ENCODE measurements at regions not wholly inside any gene's neighbourhood (a gene's known extent, or its start where the extent isn't known, plus 50 kb on each side); places are given as distances from the start of the nearest gene placed in this dataset.
"Not testable (repeated sequence)": the region's sequence is repeated elsewhere in the genome, so short reads cannot be mapped to it uniquely, and the experiment has no call there.

GRCh38 chr7:65073160-65073559 is 66.7 kb upstream of the ERV3-1 start:
- TF ChIP-seq, protein P1, sequence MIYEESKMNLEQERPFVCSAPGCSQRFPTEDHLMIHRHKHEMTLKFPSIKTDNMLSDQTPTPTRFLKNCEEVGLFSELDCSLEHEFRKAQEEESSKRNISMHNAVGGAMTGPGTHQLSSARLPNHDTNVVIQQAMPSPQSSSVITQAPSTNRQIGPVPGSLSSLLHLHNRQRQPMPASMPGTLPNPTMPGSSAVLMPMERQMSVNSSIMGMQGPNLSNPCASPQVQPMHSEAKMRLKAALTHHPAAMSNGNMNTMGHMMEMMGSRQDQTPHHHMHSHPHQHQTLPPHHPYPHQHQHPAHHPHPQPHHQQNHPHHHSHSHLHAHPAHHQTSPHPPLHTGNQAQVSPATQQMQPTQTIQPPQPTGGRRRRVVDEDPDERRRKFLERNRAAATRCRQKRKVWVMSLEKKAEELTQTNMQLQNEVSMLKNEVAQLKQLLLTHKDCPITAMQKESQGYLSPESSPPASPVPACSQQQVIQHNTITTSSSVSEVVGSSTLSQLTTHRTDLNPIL (CRISPR knock-in tag; IDR thresholded peaks at IDR 0.05; ENCODE audit: low read depth) = not testable (repeated sequence)
- not testable (repeated sequence) for TF ChIP-seq OSR1 (CRISPR knock-in tag; IDR thresholded peaks at IDR 0.05); CSRNP3 (CRISPR knock-in tag; IDR thresholded peaks at IDR 0.05); BACH2 (CRISPR knock-in tag; IDR thresholded peaks at IDR 0.05; ENCODE audit: borderline replicate concordance); ZFP3 (CRISPR knock-in tag; IDR thresholded peaks at IDR 0.05); RARB (CRISPR knock-in tag; IDR thresholded peaks at IDR 0.05); ZNF8 (CRISPR knock-in tag; IDR thresholded peaks at IDR 0.05); TOX (CRISPR knock-in tag; IDR thresholded peaks at IDR 0.05; ENCODE audit: borderline replicate concordance); ZFP30 (CRISPR knock-in tag; IDR thresholded peaks at IDR 0.05); SNAI2 (CRISPR knock-in tag; IDR thresholded peaks at IDR 0.05)

All from SK-N-SH treated with all-trans-retinoic acid at 6 μM for 48 hours (cell line).